ENCODE measurements at regions not wholly inside any gene's neighbourhood (a gene's known extent, or its start where the extent isn't known, plus 50 kb on each side); places are given as distances from the start of the nearest gene placed in this dataset.

GRCh38 chr3:28678086-28678485 is 329.5 kb upstream of the AZI2 start:
- no peak for TF ChIP-seq CTCF (IDR thresholded peaks at IDR 0.05; ENCODE audit: borderline replicate concordance, control extremely low read depth, extremely low read depth, insufficient read depth, missing control alignments)
- DNase-seq (ENCODE audit: low spot score), result no peak
- in situ Hi-C loops (cut with MboI; ENCODE audit: low sequenced_read_pairs, unreplicated experiment), result no loop called here

GRCh38 chr3:28680050-28680449 is 331.4 kb upstream of the AZI2 start:
- TF ChIP-seq CTCF (IDR thresholded peaks at IDR 0.05; ENCODE audit: borderline replicate concordance, control extremely low read depth, extremely low read depth, insufficient read depth, missing control alignments), result no peak
- DNase-seq (ENCODE audit: low spot score), result no peak
- in situ Hi-C loops (cut with MboI; ENCODE audit: low sequenced_read_pairs, unreplicated experiment), result no loop called here

GRCh38 chr3:28682121-28682520 is 333.5 kb upstream of the AZI2 start:
- no peak for DNase-seq (ENCODE audit: low spot score)
- TF ChIP-seq CTCF (IDR thresholded peaks at IDR 0.05; ENCODE audit: borderline replicate concordance, control extremely low read depth, extremely low read depth, insufficient read depth, missing control alignments), result no peak
- in situ Hi-C loops (cut with MboI; ENCODE audit: low sequenced_read_pairs, unreplicated experiment), result no loop called here

- no peak for TF ChIP-seq CTCF (IDR thresholded peaks at IDR 0.05; ENCODE audit: borderline replicate concordance, control extremely low read depth, extremely low read depth, insufficient read depth, missing control alignments)
- no peak for DNase-seq (ENCODE audit: low spot score)
- in situ Hi-C loops (cut with MboI; ENCODE audit: low sequenced_read_pairs, unreplicated experiment), result no loop called here
Measured at GRCh38 chr3:28690176-28690575, 341.6 kb upstream of the AZI2 start.

- no peak for TF ChIP-seq CTCF (IDR thresholded peaks at IDR 0.05; ENCODE audit: borderline replicate concordance, control extremely low read depth, extremely low read depth, insufficient read depth, missing control alignments)
- in situ Hi-C loops (cut with MboI; ENCODE audit: low sequenced_read_pairs, unreplicated experiment), result no loop called here
- DNase-seq (ENCODE audit: low spot score), result no peak
Measured at GRCh38 chr3:28698706-28699105, 350.1 kb upstream of the AZI2 start.

- no peak for DNase-seq (ENCODE audit: low spot score)
- no peak for TF ChIP-seq CTCF (IDR thresholded peaks at IDR 0.05; ENCODE audit: borderline replicate concordance, control extremely low read depth, extremely low read depth, insufficient read depth, missing control alignments)
- in situ Hi-C loops (cut with MboI; ENCODE audit: low sequenced_read_pairs, unreplicated experiment), result no loop called here
Measured at GRCh38 chr3:28699283-28699682, 350.7 kb upstream of the AZI2 start.

GRCh38 chr3:28700728-28701127 is 352.1 kb upstream of the AZI2 start:
- DNase-seq (ENCODE audit: low spot score), result no peak
- in situ Hi-C loops (cut with MboI; ENCODE audit: low sequenced_read_pairs, unreplicated experiment), result no loop called here
- TF ChIP-seq CTCF (IDR thresholded peaks at IDR 0.05; ENCODE audit: borderline replicate concordance, control extremely low read depth, extremely low read depth, insufficient read depth, missing control alignments), result no peak
